B cell (primary cell): ENCODE measurements at regions not wholly inside any gene's neighbourhood (a gene's known extent, or its start where the extent isn't known, plus 50 kb on each side); places are given as distances from the start of the nearest gene placed in this dataset.

ENCODE experiments used
- ATAC-seq: fragments of 200-7000 bp; cut with Tn5 transposase; one replicate; pipeline ENCODE4 v1.10.0; 2021; ENCODE audit warnings: low read depth, mild to moderate bottlenecking, moderate number of reproducible peaks, moderate library complexity
- CTCF ChIA-PET: fragments of 350-600 bp; sonication (Branson Sonifier 250); formaldehyde crosslinking; loops from one replicate; lab custom pipeline; 2021; ENCODE audit warnings: antibody characterized with exemption, inconsistent platforms; lab: Charles Lee
- POLR2A ChIA-PET: fragments of 350-600 bp; sonication (Branson Sonifier 250); formaldehyde crosslinking; loops from one replicate; lab custom pipeline; 2021; ENCODE audit warnings: antibody characterized with exemption; lab: Charles Lee
- DNase-seq: peaks from one replicate; pipeline ENCODE4 v3.0.0; 2013
- H2AFZ ChIP-seq: 2 replicates; pipeline ENCODE4 v1.6.1; 2012; ENCODE audit warnings: mild to moderate bottlenecking, low read depth, low read length; ENCODE audit not compliant: insufficient read depth, poor library complexity, severe bottlenecking
- H3K27ac ChIP-seq, 2 donors: 1 replicate in 1 of 2; 2 replicates in 1 of 2; pipeline ENCODE4 v1.5.1; 2012 to 2013; ENCODE audit warnings: low read length in 2 of 2, mild to moderate bottlenecking in 2 of 2, moderate library complexity in 1 of 2
- H3K27me3 ChIP-seq, 4 experiments: fragments of 200-600 bp in 1 of 4; sonication (generic) in 1 of 4; replicated peaks in 1 of 4; 1 replicate in 2 of 4; 2 replicates in 2 of 4; pipeline versions ENCODE4 v1.6.1 to v1.7.0; 2013 to 2016; ENCODE audit warnings: low read length in 3 of 4, mild to moderate bottlenecking in 2 of 4, mixed read lengths in 1 of 4, moderate library complexity in 1 of 4; ENCODE audit not compliant: insufficient read depth in 4 of 4, control insufficient read depth in 3 of 4; ENCODE audit errors: control extremely low read depth in 1 of 4
- H3K36me3 ChIP-seq, 2 experiments: replicated peaks in 1 of 2; 1 replicate in 1 of 2; 2 replicates in 1 of 2; pipeline versions ENCODE4 v1.6.1 to v1.7.1; 2013; ENCODE audit warnings: low read length in 1 of 2; ENCODE audit not compliant: insufficient read depth in 2 of 2, control insufficient read depth in 1 of 2; ENCODE audit errors: control extremely low read depth in 1 of 2, extremely low read depth in 1 of 2
- H3K4me1 ChIP-seq, 2 donors: fragments of 200-600 bp in 1 of 2; sonication (generic) in 1 of 2; 1 replicate in 1 of 2; 2 replicates in 1 of 2; pipeline versions ENCODE4 v1.5.1 to v1.6.1; 2013 to 2017; ENCODE audit warnings: low read length in 2 of 2; ENCODE audit not compliant: control insufficient read depth in 2 of 2, insufficient read depth in 2 of 2
- H3K4me2 ChIP-seq: replicated peaks from 2 replicates; pipeline ENCODE3; 2012; ENCODE audit warnings: mild to moderate bottlenecking, low read depth, low read length; ENCODE audit not compliant: poor library complexity, severe bottlenecking
- H3K4me3 ChIP-seq, 5 experiments: fragments of 200-600 bp in 1 of 5; sonication (generic) in 1 of 5; 1 replicate in 3 of 5; 2 replicates in 2 of 5; pipeline versions ENCODE4 v1.5.1 to v1.7.0; 2011 to 2016; ENCODE audit warnings: low read length in 4 of 5, mild to moderate bottlenecking in 4 of 5, low read depth in 2 of 5, control low read depth in 1 of 5, moderate library complexity in 1 of 5; ENCODE audit not compliant: insufficient read depth in 1 of 5; ENCODE audit errors: control extremely low read depth in 1 of 5, extremely low read depth in 1 of 5
- H3K79me2 ChIP-seq: fragments of 200-600 bp; sonication (generic); one replicate; pipeline ENCODE4 v1.6.0; 2016; ENCODE audit warnings: low read length; ENCODE audit not compliant: control insufficient read depth, insufficient read depth
- H3K9ac ChIP-seq: fragments of 200-600 bp; sonication (generic); 2 replicates; pipeline ENCODE4 v1.6.1; 2017; ENCODE audit warnings: mild to moderate bottlenecking, low read length, moderate library complexity
- H3K9me3 ChIP-seq, 3 donors: one replicate each; pipeline versions ENCODE4 v1.6.1 to v1.7.1; 2013; ENCODE audit warnings: low read length in 2 of 3; ENCODE audit not compliant: control insufficient read depth in 2 of 3, insufficient read depth in 1 of 3; ENCODE audit errors: control extremely low read depth in 1 of 3
- H4K20me1 ChIP-seq: 2 replicates; pipeline ENCODE4 v1.6.0; 2012; ENCODE audit warnings: mild to moderate bottlenecking, low read length; ENCODE audit not compliant: insufficient read depth, control insufficient read depth, poor library complexity, severe bottlenecking
- H3K27ac Mint-ChIP-seq: one replicate; pipeline ENCODE4 v1.8.0; 2021; ENCODE audit warnings: mixed read lengths
- H3K27me3 Mint-ChIP-seq: one replicate; pipeline ENCODE4 v1.8.0; 2021; ENCODE audit warnings: mixed read lengths
- H3K4me1 Mint-ChIP-seq: one replicate; pipeline ENCODE4 v1.8.0; 2021; ENCODE audit warnings: mixed read lengths
- H3K4me3 Mint-ChIP-seq: one replicate; pipeline ENCODE4 v1.8.0; 2021; ENCODE audit warnings: mixed read lengths
- H3K9me3 Mint-ChIP-seq: one replicate; pipeline ENCODE4 v1.8.0; 2022; ENCODE audit warnings: mixed read lengths; ENCODE audit not compliant: insufficient read depth
- CTCF ChIP-seq: fragments of 200-600 bp; IDR thresholded peaks from one replicate; pipeline ENCODE4 v1.8.0; 2022; ENCODE audit warnings: antibody characterized with exemption, mild to moderate bottlenecking
- EZH2 ChIP-seq: IDR thresholded peaks from 2 replicates; pipeline ENCODE4 v1.6.1; 2012; ENCODE audit warnings: borderline replicate concordance, low read depth, mild to moderate bottlenecking, moderate library complexity, low read length; ENCODE audit not compliant: insufficient read depth, poor library complexity, severe bottlenecking
- WGBS: methylation state at CpG from one replicate; pipeline ENCODE4 v1.1.5; 2013; ENCODE audit warnings: missing lambda C conversion rate; ENCODE audit not compliant: insufficient coverage; 5-methylcytosine and 5-hydroxymethylcytosine counted together
- intact Hi-C: fragments of 100-400 bp; cut with micrococcal nuclease; formaldehyde crosslinking; loops from one replicate; pipeline ENCODE4 v1.10.0; 2022

- Histone ChIP-seq H3K9me3 (no peaks in the 10 kb centered on the region), H3K4me1 (no peaks in the 10 kb centered on the region), H3K9ac (no peak overlapping the region), H3K4me2 (no peak overlapping the region), H3K27ac (no peak overlapping the region), H3K36me3 (peaks cover 0 to 7% of the 10 kb centered on the region in 2 experiments), H4K20me1 (no peaks in the 10 kb centered on the region), H3K27me3 (no peaks in the 10 kb centered on the region), H2AFZ (no peak overlapping the region), H3K4me3 (no peak overlapping the region), H3K79me2 (peaks cover 11% of the 10 kb centered on the region)
- DNase-seq (no peak), ATAC-seq (no peak)
- Mint-ChIP-seq H3K9me3 (no peaks in the 10 kb centered on the region), H3K27ac (no peak overlapping the region), H3K4me1 (peaks cover 8% of the 10 kb centered on the region), H3K27me3 (no peaks in the 10 kb centered on the region), H3K4me3 (no peak overlapping the region)
- TF ChIP-seq EZH2 = no peak
- no peak for TF ChIP-seq CTCF
- POLR2A ChIA-PET = no interaction called here
- WGBS = no CpG with 5 or more reads among the region's 1 CpG
- intact Hi-C loops = no loop called here
- CTCF ChIA-PET = no interaction called here
Observed at GRCh38 chr11:17152306-17152705, 55.5 kb downstream of the PIK3C2A start.

GRCh38 chr11:17150521-17150920, 57.3 kb downstream of the PIK3C2A start:
- no peaks in the 10 kb centered on the region for H3K27me3 ChIP-seq
- H3K9ac ChIP-seq = no peak overlapping the region
- DNase-seq (no peak), ATAC-seq (no peak)
- H3K27me3 Mint-ChIP-seq = no peaks in the 10 kb centered on the region
- H3K4me1 ChIP-seq = no peaks in the 10 kb centered on the region
- WGBS = no CpG with 5 or more reads among the region's 2 CpGs
- H3K9me3 ChIP-seq = no peaks in the 10 kb centered on the region
- H3K27ac Mint-ChIP-seq = no peak overlapping the region
- H3K4me3 ChIP-seq = no peak overlapping the region
- H3K36me3 ChIP-seq = peaks cover 0 to 13% of the 10 kb centered on the region in 2 experiments
- no peak overlapping the region for H2AFZ ChIP-seq
- no peak overlapping the region for H3K27ac ChIP-seq
- ChIA-PET POLR2A (no interaction called here), CTCF (no interaction called here)
- H4K20me1 ChIP-seq = no peaks in the 10 kb centered on the region
- TF ChIP-seq CTCF (no peak), EZH2 (no peak)
- no peak overlapping the region for H3K4me2 ChIP-seq
- H3K79me2 ChIP-seq = no peaks in the 10 kb centered on the region
- intact Hi-C loops = no loop called here
- H3K4me3 Mint-ChIP-seq = no peak overlapping the region
- H3K9me3 Mint-ChIP-seq = no peaks in the 10 kb centered on the region
- H3K4me1 Mint-ChIP-seq = peaks cover 4% of the 10 kb centered on the region
